Vagina (tissue), 2 donors: ENCODE measurements at regions not wholly inside any gene's neighbourhood (a gene's known extent, or its start where the extent isn't known, plus 50 kb on each side); places are given as distances from the start of the nearest gene placed in this dataset.
"Not testable (repeated sequence)": the region's sequence is repeated elsewhere in the genome, so short reads cannot be mapped to it uniquely, and the experiment has no call there.

Source experiments
- DNase-seq, 2 donors: peaks; one replicate each; pipeline ENCODE4 v3.0.0-alpha.2; 2017; ENCODE audit errors: extremely low spot score in 2 of 2
- H3K27ac ChIP-seq: fragments of 200-600 bp; sonication (generic); one replicate; pipeline ENCODE4 v1.5.1; 2019
- H3K27me3 ChIP-seq: fragments of 200-600 bp; sonication (generic); one replicate; pipeline ENCODE4 v1.5.1; 2019
- H3K36me3 ChIP-seq, 2 donors: fragments of 200-600 bp; sonication (generic); one replicate each; pipeline ENCODE4 v1.5.1; 2017 to 2019
- H3K4me1 ChIP-seq: fragments of 200-600 bp; sonication (generic); one replicate; pipeline ENCODE4 v1.5.1; 2019
- H3K4me3 ChIP-seq, 2 donors: fragments of 200-600 bp; sonication (generic); 1 replicate in 1 of 2; 2 replicates in 1 of 2; pipeline ENCODE4 v1.5.1; 2016 to 2019
- H3K9me3 ChIP-seq: fragments of 200-600 bp; sonication (generic); one replicate; pipeline ENCODE4 v1.5.1; 2019
- POLR2A ChIP-seq, 2 donors: fragments of 450-650 bp; IDR thresholded peaks; one replicate each; pipeline ENCODE4 v1.6.1; 2017; ENCODE audit warnings: antibody characterized with exemption in 2 of 2, mild to moderate bottlenecking in 2 of 2, moderate library complexity in 2 of 2
- POLR2AphosphoS5 ChIP-seq, 2 donors: sonication (generic); formaldehyde crosslinking; IDR thresholded peaks; one replicate each; pipeline ENCODE4 v1.9.0; 2017; ENCODE audit warnings: antibody characterized with exemption in 2 of 2, mild to moderate bottlenecking in 2 of 2, low read depth in 1 of 2; ENCODE audit not compliant: insufficient read depth in 1 of 2
- intact Hi-C: fragments of 100-400 bp; cut with DNase I; formaldehyde crosslinking; loops from one replicate; pipeline ENCODE4 v1.15.1; 2023
- TF ChIP-seq, protein P1 (sequence below), 3 experiments: fragments of 450-650 bp in 2 of 3; fragments of 200-600 bp in 1 of 3; sonication (generic) in 1 of 3; IDR thresholded peaks; one replicate each; pipeline ENCODE4 v1.5.1; 2017 to 2019; ENCODE audit warnings: antibody characterized with exemption in 3 of 3, mild to moderate bottlenecking in 2 of 3, moderate library complexity in 2 of 3

- peaks cover 4% of the 10 kb centered on the region for H3K9me3 ChIP-seq
- no peak overlapping the region for H3K27ac ChIP-seq
- no peaks in the 10 kb centered on the region for H3K4me1 ChIP-seq
- no peaks in the 10 kb centered on the region for H3K36me3 ChIP-seq
- no peak overlapping the region for H3K4me3 ChIP-seq
- intact Hi-C loops = no loop called here
- H3K27me3 ChIP-seq = no peaks in the 10 kb centered on the region
- TF ChIP-seq POLR2A (IDR thresholded peaks at IDR 0.05) (no peak), POLR2AphosphoS5 (IDR thresholded peaks at IDR 0.05; ENCODE audit: insufficient read depth in 1 of 2, low read depth in 1 of 2) (no peak)
- TF ChIP-seq, protein P1, sequence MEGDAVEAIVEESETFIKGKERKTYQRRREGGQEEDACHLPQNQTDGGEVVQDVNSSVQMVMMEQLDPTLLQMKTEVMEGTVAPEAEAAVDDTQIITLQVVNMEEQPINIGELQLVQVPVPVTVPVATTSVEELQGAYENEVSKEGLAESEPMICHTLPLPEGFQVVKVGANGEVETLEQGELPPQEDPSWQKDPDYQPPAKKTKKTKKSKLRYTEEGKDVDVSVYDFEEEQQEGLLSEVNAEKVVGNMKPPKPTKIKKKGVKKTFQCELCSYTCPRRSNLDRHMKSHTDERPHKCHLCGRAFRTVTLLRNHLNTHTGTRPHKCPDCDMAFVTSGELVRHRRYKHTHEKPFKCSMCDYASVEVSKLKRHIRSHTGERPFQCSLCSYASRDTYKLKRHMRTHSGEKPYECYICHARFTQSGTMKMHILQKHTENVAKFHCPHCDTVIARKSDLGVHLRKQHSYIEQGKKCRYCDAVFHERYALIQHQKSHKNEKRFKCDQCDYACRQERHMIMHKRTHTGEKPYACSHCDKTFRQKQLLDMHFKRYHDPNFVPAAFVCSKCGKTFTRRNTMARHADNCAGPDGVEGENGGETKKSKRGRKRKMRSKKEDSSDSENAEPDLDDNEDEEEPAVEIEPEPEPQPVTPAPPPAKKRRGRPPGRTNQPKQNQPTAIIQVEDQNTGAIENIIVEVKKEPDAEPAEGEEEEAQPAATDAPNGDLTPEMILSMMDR (IDR thresholded peaks at IDR 0.05) = no peak
- DNase-seq = no peak
Observed at GRCh38 chr5:56377573-56377972, 144.4 kb upstream of the ANKRD55 start.

DNA sequence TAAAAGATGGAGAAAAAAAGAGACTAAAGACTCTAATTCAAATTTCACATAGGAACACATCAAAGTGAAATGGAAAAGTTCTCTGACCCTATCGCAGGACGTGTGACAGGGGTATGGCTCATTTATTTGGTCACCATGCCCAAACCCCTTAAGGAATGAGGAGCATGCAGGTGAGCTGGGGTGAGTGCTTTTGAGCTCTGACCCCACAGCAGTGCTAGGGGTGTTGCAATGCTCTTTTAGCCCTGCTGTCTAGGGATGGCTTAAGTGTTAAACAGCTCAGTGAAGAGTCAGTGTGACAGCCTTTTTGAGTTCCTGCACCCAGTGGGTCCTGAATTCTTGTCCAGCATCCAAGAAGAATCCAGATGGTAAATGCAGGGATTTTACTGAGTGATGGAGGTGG is 143.0 kb upstream of the ANKRD55 start:
- DNase-seq = no peak
- TF ChIP-seq POLR2AphosphoS5 (IDR thresholded peaks at IDR 0.05; ENCODE audit: insufficient read depth in 1 of 2, low read depth in 1 of 2) (no peak), POLR2A (IDR thresholded peaks at IDR 0.05) (no peak)
- TF ChIP-seq, protein P1 (IDR thresholded peaks at IDR 0.05) = no peak
- Histone ChIP-seq H3K27ac (no peak overlapping the region), H3K27me3 (no peaks in the 10 kb centered on the region), H3K4me1 (no peaks in the 10 kb centered on the region), H3K4me3 (no peak overlapping the region), H3K36me3 (no peaks in the 10 kb centered on the region), H3K9me3 (peaks cover 4% of the 10 kb centered on the region)
- intact Hi-C loops = no loop called here

GRCh38 chr5:56375011-56375410 is 141.9 kb upstream of the ANKRD55 start:
- intact Hi-C loops = no loop called here
- DNase-seq = no peak
- TF ChIP-seq, protein P1 (IDR thresholded peaks at IDR 0.05) = no peak
- TF ChIP-seq POLR2AphosphoS5 (IDR thresholded peaks at IDR 0.05; ENCODE audit: insufficient read depth in 1 of 2, low read depth in 1 of 2) = no peak
- no peak for TF ChIP-seq POLR2A (IDR thresholded peaks at IDR 0.05)
- Histone ChIP-seq H3K4me3 (no peak overlapping the region), H3K27ac (no peak overlapping the region), H3K4me1 (no peaks in the 10 kb centered on the region), H3K36me3 (no peaks in the 10 kb centered on the region), H3K9me3 (peaks cover 4% of the 10 kb centered on the region), H3K27me3 (no peaks in the 10 kb centered on the region)

- H3K27ac ChIP-seq, intact Hi-C loops, H3K27me3 ChIP-seq, H3K4me3 ChIP-seq, H3K9me3 ChIP-seq, DNase-seq, H3K4me1 ChIP-seq, H3K36me3 ChIP-seq: not testable (repeated sequence)
Observed at GRCh38 chr5:56372491-56372890, 139.4 kb upstream of the ANKRD55 start.

GRCh38 chr5:56369361-56369811 is 136.3 kb upstream of the ANKRD55 start:
- Histone ChIP-seq H3K4me1 (no peaks in the 10 kb centered on the region), H3K27ac (no peak overlapping the region), H3K4me3 (no peak overlapping the region), H3K27me3 (no peaks in the 10 kb centered on the region), H3K36me3 (no peaks in the 10 kb centered on the region), H3K9me3 (no peaks in the 10 kb centered on the region)
- no peak for TF ChIP-seq POLR2A (IDR thresholded peaks at IDR 0.05)
- no peak for TF ChIP-seq POLR2AphosphoS5 (IDR thresholded peaks at IDR 0.05; ENCODE audit: insufficient read depth in 1 of 2, low read depth in 1 of 2)
- TF ChIP-seq, protein P1 (IDR thresholded peaks at IDR 0.05) = no peak
- DNase-seq = no peak
- intact Hi-C loops = no loop called here

DNA sequence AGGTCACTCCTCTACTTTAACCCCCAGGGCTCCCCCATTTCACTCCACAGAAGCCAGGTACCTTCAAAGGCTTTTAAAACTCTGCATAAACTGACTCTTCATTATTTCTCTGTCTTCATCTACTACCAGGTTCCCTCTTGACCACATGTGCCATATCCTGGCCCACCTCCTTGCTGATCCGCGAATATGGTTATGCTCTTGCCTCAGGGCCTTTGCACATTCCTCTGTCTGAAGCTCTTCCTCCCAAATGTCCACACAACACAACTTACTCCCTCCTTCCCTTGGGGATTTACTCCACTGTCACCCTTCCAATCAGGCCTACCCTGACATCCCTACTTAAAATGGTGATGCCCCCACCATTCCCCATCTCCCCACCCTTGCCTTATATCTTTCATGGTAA is 134.6 kb upstream of the ANKRD55 start:
- no peaks in the 10 kb centered on the region for H3K27me3 ChIP-seq
- no peak for DNase-seq
- H3K27ac ChIP-seq = no peak overlapping the region
- H3K4me1 ChIP-seq = no peaks in the 10 kb centered on the region
- TF ChIP-seq, protein P1 (IDR thresholded peaks at IDR 0.05) = no peak
- TF ChIP-seq POLR2A (IDR thresholded peaks at IDR 0.05) = no peak
- no peak for TF ChIP-seq POLR2AphosphoS5 (IDR thresholded peaks at IDR 0.05; ENCODE audit: insufficient read depth in 1 of 2, low read depth in 1 of 2)
- intact Hi-C loops = no loop called here
- H3K4me3 ChIP-seq = no peak overlapping the region
- no peaks in the 10 kb centered on the region for H3K36me3 ChIP-seq
- no peaks in the 10 kb centered on the region for H3K9me3 ChIP-seq
